IMR-90 (cell line): ENCODE measurements at regions not wholly inside any gene's neighbourhood (a gene's known extent, or its start where the extent isn't known, plus 50 kb on each side); places are given as distances from the start of the nearest gene placed in this dataset.

ENCODE experiments used
- ATAC-seq: fragments of 200-7000 bp; cut with Tn5 transposase; 2 replicates; pipeline ENCODE4 v1.9.1; 2020; ENCODE audit warnings: low read depth, mild to moderate bottlenecking, moderate library complexity
- BruUV-seq: library from RNA; stranded (reverse); fragments of 400-500 nt; replicated peaks from 2 replicates; lab custom pipeline; 2021; lab: Mats Ljungman, UMichigan
- CTCF ChIA-PET: fragments of 300-600 bp; formaldehyde crosslinking; extraction: SDS; loops from one replicate; lab custom pipeline; 2021; ENCODE audit warnings: antibody characterized with exemption; lab: Yijun Ruan, JAX
- POLR2A ChIA-PET: fragments of 300-600 bp; sonication (Branson Sonifier 250); formaldehyde crosslinking; loops from one replicate; lab custom pipeline; 2022; ENCODE audit warnings: antibody characterized with exemption; ENCODE audit not compliant: unreplicated experiment; lab: Charles Lee
- DNase-seq: peaks from one replicate; pipeline ENCODE4 v3.0.0; 2013
- H2AFZ ChIP-seq: replicated peaks from 2 replicates; pipeline ENCODE3; 2013; ENCODE audit warnings: low read length, mild to moderate bottlenecking; ENCODE audit not compliant: poor library complexity
- H2AK5ac ChIP-seq: 2 replicates; pipeline ENCODE4 v1.6.1; 2013; ENCODE audit warnings: low read depth, low read length, inconsistent platforms
- H2AK9ac ChIP-seq: replicated peaks from 2 replicates; pipeline ENCODE3; 2013; ENCODE audit warnings: mild to moderate bottlenecking, low read depth, low read length, moderate library complexity; ENCODE audit not compliant: poor library complexity
- H2BK120ac ChIP-seq: 2 replicates; pipeline ENCODE4 v1.6.1; 2013; ENCODE audit warnings: low read depth, low read length, inconsistent platforms
- H2BK15ac ChIP-seq: 3 replicates; pipeline ENCODE4 v1.6.1; 2013; ENCODE audit warnings: low read depth, low read length, inconsistent platforms
- H2BK20ac ChIP-seq: 2 replicates; pipeline ENCODE4 v1.6.1; 2013; ENCODE audit warnings: low read depth, mild to moderate bottlenecking, inconsistent platforms, low read length, moderate library complexity
- H2BK5ac ChIP-seq: 2 replicates; pipeline ENCODE4 v1.6.1; 2013; ENCODE audit warnings: mild to moderate bottlenecking, low read depth, low read length, inconsistent platforms; ENCODE audit not compliant: poor library complexity, severe bottlenecking
- H3K14ac ChIP-seq: replicated peaks from 2 replicates; pipeline ENCODE4 v1.6.1; 2013; ENCODE audit warnings: low read depth, low read length, inconsistent platforms
- H3K18ac ChIP-seq: 2 replicates; pipeline ENCODE4 v1.6.1; 2013; ENCODE audit warnings: low read depth, low read length, control low read depth
- H3K23ac ChIP-seq: 2 replicates; pipeline ENCODE4 v1.6.1; 2013; ENCODE audit warnings: low read depth, low read length, inconsistent platforms
- H3K27ac ChIP-seq: 2 replicates; pipeline ENCODE4 v1.5.1; 2013; ENCODE audit warnings: mild to moderate bottlenecking, control low read depth, low read length; ENCODE audit not compliant: insufficient read depth
- H3K27me3 ChIP-seq: 2 replicates; pipeline ENCODE4 v1.6.1; 2013; ENCODE audit warnings: low read length; ENCODE audit not compliant: control insufficient read depth, insufficient read depth
- H3K36me3 ChIP-seq: 2 replicates; pipeline ENCODE4 v1.6.1; 2013; ENCODE audit warnings: low read length, mixed read lengths; ENCODE audit not compliant: control insufficient read depth, insufficient read depth
- H3K4ac ChIP-seq: 2 replicates; pipeline ENCODE4 v1.6.1; 2013; ENCODE audit warnings: low read depth, low read length, inconsistent platforms
- H3K4me1 ChIP-seq: 2 replicates; pipeline ENCODE4 v1.6.1; 2013; ENCODE audit warnings: low read length, mixed read lengths; ENCODE audit not compliant: control insufficient read depth, insufficient read depth
- H3K4me2 ChIP-seq: 2 replicates; pipeline ENCODE4 v1.6.1; 2013; ENCODE audit warnings: low read depth, mild to moderate bottlenecking, control low read depth, low read length, moderate library complexity
- H3K4me3 ChIP-seq: 2 replicates; pipeline ENCODE4 v1.5.1; 2013; ENCODE audit warnings: low read depth, mild to moderate bottlenecking, control low read depth, low read length, moderate library complexity; ENCODE audit not compliant: insufficient read depth
- H3K56ac ChIP-seq: 2 replicates; pipeline ENCODE4 v1.6.1; 2013; ENCODE audit warnings: low read length, inconsistent platforms; ENCODE audit not compliant: insufficient read depth; ENCODE audit errors: extremely low read depth
- H3K79me1 ChIP-seq, 2 experiments: 2 replicates each; pipeline ENCODE4 v1.6.1; 2013; ENCODE audit warnings: low read length in 2 of 2, inconsistent platforms in 1 of 2, low read depth in 1 of 2
- H3K9ac ChIP-seq: 2 replicates; pipeline ENCODE4 v1.6.1; 2013; ENCODE audit warnings: low read depth, low read length, control low read depth
- H3K9me1 ChIP-seq: 2 replicates; pipeline ENCODE4 v1.6.1; 2013; ENCODE audit warnings: low read length, inconsistent platforms; ENCODE audit not compliant: insufficient read depth
- H3K9me3 ChIP-seq: 2 replicates; pipeline ENCODE4 v1.6.1; 2013; ENCODE audit warnings: low read length; ENCODE audit not compliant: control insufficient read depth, insufficient read depth
- H4K20me1 ChIP-seq: 2 replicates; pipeline ENCODE4 v1.6.1; 2013; ENCODE audit warnings: low read length, inconsistent platforms; ENCODE audit not compliant: insufficient read depth
- H4K5ac ChIP-seq: 2 replicates; pipeline ENCODE4 v1.6.1; 2013; ENCODE audit warnings: mild to moderate bottlenecking, low read depth, low read length, control low read depth
- H4K8ac ChIP-seq, 2 experiments: 2 replicates each; pipeline ENCODE4 v1.6.1; 2013; ENCODE audit warnings: low read depth in 2 of 2, low read length in 2 of 2, control low read depth in 1 of 2, inconsistent platforms in 1 of 2
- H4K91ac ChIP-seq: 2 replicates; pipeline ENCODE4 v1.6.1; 2013; ENCODE audit warnings: low read depth, low read length, inconsistent platforms; ENCODE audit not compliant: insufficient read depth
- BHLHE40 ChIP-seq: fragments of 150-350 bp; IDR thresholded peaks from 2 replicates; pipeline ENCODE4 v1.6.1; 2016; ENCODE audit warnings: mild to moderate bottlenecking, low read depth, low read length
- CEBPB ChIP-seq: IDR thresholded peaks from 2 replicates; pipeline ENCODE4 v1.6.1; 2012; ENCODE audit warnings: low read depth, low read length, improper control_type of control experiment
- CHD1 ChIP-seq: IDR thresholded peaks from 2 replicates; pipeline ENCODE4 v1.6.1; 2012; ENCODE audit warnings: low read depth, low read length, improper control_type of control experiment
- CTCF ChIP-seq: conservative IDR thresholded peaks from 2 replicates; pipeline ENCODE4 v1.5.1; 2012; ENCODE audit warnings: mild to moderate bottlenecking, low read depth, low read length, improper control_type of control experiment
- ELK1 ChIP-seq: fragments of 150-350 bp; IDR thresholded peaks from 2 replicates; pipeline ENCODE4 v1.6.1; 2016; ENCODE audit warnings: low read depth, mild to moderate bottlenecking, low read length, moderate library complexity, borderline replicate concordance
- FOS ChIP-seq: fragments of 150-350 bp; IDR thresholded peaks from 2 replicates; pipeline ENCODE4 v1.6.1; 2016; ENCODE audit warnings: low read depth, low read length
- MAFK ChIP-seq: IDR thresholded peaks from 2 replicates; pipeline ENCODE4 v1.6.1; 2012; ENCODE audit warnings: low read depth, low read length, improper control_type of control experiment
- MAZ ChIP-seq: IDR thresholded peaks from 2 replicates; pipeline ENCODE4 v1.6.1; 2012; ENCODE audit warnings: low read depth, mild to moderate bottlenecking, low read length, improper control_type of control experiment, moderate library complexity, borderline replicate concordance
- MXI1 ChIP-seq: IDR thresholded peaks from 2 replicates; pipeline ENCODE4 v1.6.1; 2012; ENCODE audit warnings: low read depth, mild to moderate bottlenecking, low read length, moderate library complexity, borderline replicate concordance
- NFE2L2 ChIP-seq: fragments of 150-350 bp; IDR thresholded peaks from 2 replicates; pipeline ENCODE4 v1.6.1; 2016; ENCODE audit warnings: low read depth, mild to moderate bottlenecking, low read length
- POLR2A ChIP-seq: IDR thresholded peaks from 2 replicates; pipeline ENCODE4 v1.6.1; 2012; ENCODE audit warnings: mild to moderate bottlenecking, low read depth, low read length
- RAD21 ChIP-seq: IDR thresholded peaks from 2 replicates; pipeline ENCODE4 v1.6.1; 2012; ENCODE audit warnings: low read length, improper control_type of control experiment
- RCOR1 ChIP-seq: IDR thresholded peaks from 2 replicates; pipeline ENCODE4 v1.6.1; 2012; ENCODE audit warnings: mild to moderate bottlenecking, low read length, improper control_type of control experiment; ENCODE audit not compliant: insufficient replicate concordance
- RFX5 ChIP-seq: IDR thresholded peaks from 2 replicates; pipeline ENCODE4 v1.8.0; 2012; ENCODE audit warnings: low read depth, mild to moderate bottlenecking, low read length, moderate library complexity
- SMC3 ChIP-seq: fragments of 150-350 bp; IDR thresholded peaks from 2 replicates; pipeline ENCODE4 v1.6.1; 2016; ENCODE audit warnings: low read depth, mild to moderate bottlenecking, antibody characterized with exemption, low read length, moderate library complexity
- WGBS, 2 experiments: methylation state at CpG; one replicate each; pipeline versions ENCODE4 v1.1.5 to v1.1.7; 2013; ENCODE audit warnings: missing lambda C conversion rate in 2 of 2; ENCODE audit not compliant: insufficient read length in 1 of 2; ENCODE audit errors: extremely low coverage in 2 of 2; 5-methylcytosine and 5-hydroxymethylcytosine counted together
- dilution Hi-C: fragments of 300-500 bp; cut with HindIII; formaldehyde crosslinking; loops from one replicate; pipeline ENCODE4 v1.14.3; 2018; ENCODE audit warnings: low sequenced_read_pairs; ENCODE audit not compliant: unreplicated experiment
- in situ Hi-C: fragments of 300-500 bp; cut with MboI; formaldehyde crosslinking; loops from 3 replicates; pipeline ENCODE4 v1.14.3; 2019; ENCODE audit warnings: low sequenced_read_pairs, inconsistent platforms, mixed read lengths
- intact Hi-C: fragments of 100-400 bp; cut with micrococcal nuclease; formaldehyde crosslinking; loops from 2 replicates; pipeline ENCODE4 v1.10.0; 2022

GRCh38 chr11:109859045-109859724 is 234.0 kb upstream of the ZC3H12C start:
- H2AK9ac ChIP-seq = no peak overlapping the region
- POLR2A ChIA-PET = no interaction called here
- no peak overlapping the region for H3K9ac ChIP-seq
- peak overlapping the region; percentile 11 for H2BK20ac ChIP-seq
- peak overlapping the region; percentile 1; the same call in 1 of the 2 replicates for H2BK120ac ChIP-seq
- no peak overlapping the region for H2BK15ac ChIP-seq
- ATAC-seq = peak; percentile 93
- intact Hi-C loops (loop anchor here (10.0 kb wide), 1 partner anchor 336 kb away; no protein-coding TSS in a partner anchor), dilution Hi-C loops (no loop called here), in situ Hi-C loops (loop anchor here (25.0 kb wide), 1 partner anchor 503 kb away; no protein-coding TSS in a partner anchor)
- peaks cover 3% of the 10 kb centered on the region; the same call in 1 of the 2 replicates for H3K9me1 ChIP-seq
- no peak overlapping the region for H4K5ac ChIP-seq
- H4K91ac ChIP-seq = peak overlapping the region; percentile 45; the same call in 1 of the 2 replicates
- no peak overlapping the region for H3K4me2 ChIP-seq
- CTCF ChIA-PET = interaction anchor here (0.6 kb wide), 1 partner anchor 74 kb away, joined by 3 read pairs; no protein-coding TSS in a partner anchor
- no peak overlapping the region for H3K23ac ChIP-seq
- H4K8ac ChIP-seq = peak overlapping the region in 1 of 2 experiments; percentile 49; a peak in 1 of 4 replicates
- H3K9me3 ChIP-seq = no peaks in the 10 kb centered on the region
- peak overlapping the region; percentile 33; the same call in 1 of the 2 replicates for H3K18ac ChIP-seq
- no peak overlapping the region for H2BK5ac ChIP-seq
- no peak overlapping the region for H3K4ac ChIP-seq
- WGBS, 2 experiments = no CpG with 5 or more reads among the region's 4 CpGs
- 0 out of 2 replicates have a peak overlapping the region, but pooled peaks have one; percentile 21 for H3K56ac ChIP-seq
- no peak overlapping the region for H3K14ac ChIP-seq
- H3K79me1 ChIP-seq = no peaks in the 10 kb centered on the region
- no peak overlapping the region for H2AFZ ChIP-seq
- H4K20me1 ChIP-seq = no peaks in the 10 kb centered on the region
- H3K36me3 ChIP-seq = no peaks in the 10 kb centered on the region
- no peaks in the 10 kb centered on the region for H3K27me3 ChIP-seq
- H2AK5ac ChIP-seq = no peak overlapping the region
- DNase-seq = peak; percentile 92
- H3K4me3 ChIP-seq = no peak overlapping the region
- no TSS peak for BruUV-seq
- H3K27ac ChIP-seq = no peak overlapping the region
- peaks cover 6% of the 10 kb centered on the region; the same call in 1 of the 2 replicates for H3K4me1 ChIP-seq
- TF ChIP-seq MAFK (peak; percentile 73), NFE2L2 (no peak), BHLHE40 (peak; percentile 56; the same call in 1 of the 2 replicates), CHD1 (no peak), RFX5 (peak; percentile 83), CEBPB (no peak), ELK1 (no peak), SMC3 (no peak), CTCF (no peak), MXI1 (no peak), POLR2A (no peak), RAD21 (no peak), RCOR1 (no peak), MAZ (no peak), FOS (peak; percentile 91)
